GM18520 (cell line): ENCODE measurements at regions not wholly inside any gene's neighbourhood (a gene's known extent, or its start where the extent isn't known, plus 50 kb on each side); places are given as distances from the start of the nearest gene placed in this dataset.
"Not testable (repeated sequence)": the region's sequence is repeated elsewhere in the genome, so short reads cannot be mapped to it uniquely, and the experiment has no call there.

Source experiments
- ATAC-seq: cut with Tn5 transposase; IDR thresholded peaks from one replicate; pipeline ENCODE4 v1.9.1; 2021; ENCODE audit not compliant: unreplicated experiment

GRCh38 chr6:115814907-115815306, 245.8 kb downstream of the FRK start:
- ATAC-seq: no peak

- ATAC-seq: no peak
Observed at GRCh38 chr6:115811541-115811940, 249.2 kb downstream of the FRK start.

GRCh38 chr6:115798229-115798628, 262.5 kb downstream of the FRK start:
- ATAC-seq: no peak

DNA sequence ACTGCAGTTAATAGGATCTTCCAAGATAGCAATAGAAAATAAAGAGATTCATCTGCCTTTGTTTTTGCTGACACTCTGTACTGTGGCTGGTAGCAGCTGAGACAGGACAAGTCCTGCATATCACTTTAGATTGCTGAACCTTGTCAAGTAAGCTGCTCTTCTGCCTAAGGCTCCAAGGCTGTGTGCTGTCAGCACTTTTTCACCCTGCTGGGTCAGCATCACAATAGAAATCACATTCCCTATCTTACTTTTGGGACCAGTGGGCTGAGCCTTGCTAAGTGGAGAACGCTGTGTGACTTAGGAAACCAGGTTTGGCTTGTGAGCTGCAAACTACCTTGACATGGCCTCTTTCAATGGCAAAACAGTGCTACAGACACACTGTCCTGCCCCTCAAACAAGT, 263.9 kb downstream of the FRK start:
- no peak for ATAC-seq

GRCh38 chr6:115796061-115796460, 264.6 kb downstream of the FRK start:
- no peak for ATAC-seq

GRCh38 chr6:115783402-115784061, 277.2 kb downstream of the FRK start:
- no peak for ATAC-seq

GRCh38 chr6:115782612-115783011, 278.1 kb downstream of the FRK start:
- ATAC-seq: no peak

- no peak for ATAC-seq
Observed at GRCh38 chr6:115773741-115774140, 286.9 kb downstream of the FRK start.

GRCh38 chr6:115770851-115771250, 289.8 kb downstream of the FRK start:
- no peak for ATAC-seq

DNA sequence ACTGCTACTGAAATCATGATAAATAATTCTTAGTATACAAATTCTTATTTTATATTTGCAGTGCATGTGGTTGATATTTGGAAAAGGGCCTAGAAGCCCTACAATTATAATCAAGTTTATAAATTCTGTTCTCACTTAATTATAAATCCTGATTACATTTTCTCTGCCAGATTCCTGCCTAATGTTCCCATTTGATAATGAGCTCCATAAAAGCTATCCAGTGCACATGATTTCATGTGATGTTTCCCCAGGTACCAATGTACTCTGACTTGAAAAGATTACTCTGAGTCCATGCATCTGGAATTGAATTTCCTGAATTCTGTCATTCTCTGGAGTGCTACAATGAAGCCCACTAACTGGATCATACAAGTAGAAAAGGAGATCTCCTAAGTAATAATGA, 292.2 kb downstream of the FRK start:
- no peak for ATAC-seq

GRCh38 chr6:115767931-115768330, 292.8 kb downstream of the FRK start:
- ATAC-seq: no peak

DNA sequence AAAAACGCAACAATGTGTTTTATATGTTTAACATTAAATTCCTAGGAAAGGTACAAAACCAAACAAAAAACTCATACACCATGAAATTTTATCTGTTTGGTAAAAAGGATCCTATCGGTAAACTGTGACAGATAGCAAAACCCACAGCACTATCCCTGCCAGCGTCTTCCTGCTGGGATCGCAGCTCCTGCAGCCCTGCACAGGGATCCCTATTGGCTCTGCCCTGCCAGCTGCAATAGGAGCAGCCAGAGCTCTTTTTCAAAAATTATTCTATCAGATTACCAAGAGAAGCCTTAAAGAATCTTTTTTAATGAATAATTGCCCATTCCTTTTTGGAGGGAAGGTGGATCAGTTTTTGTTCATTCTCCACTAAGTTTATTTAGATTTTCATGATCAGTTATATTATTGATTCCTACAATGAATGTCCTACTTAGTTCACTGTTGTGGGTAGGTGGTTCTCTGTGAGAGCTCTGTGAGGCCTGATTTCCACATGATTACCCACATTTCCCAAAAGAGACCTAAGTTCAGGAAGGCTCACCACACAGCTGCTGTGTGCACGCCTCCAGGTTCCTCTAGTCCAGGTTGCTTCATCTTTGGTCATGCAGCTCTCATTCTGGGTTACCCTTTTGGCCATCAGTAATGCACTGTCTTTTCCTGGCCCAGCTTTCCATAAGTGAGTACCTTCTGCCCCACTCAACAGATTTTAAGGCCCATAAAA, 293.8 kb downstream of the FRK start:
- no peak for ATAC-seq

- no peak for ATAC-seq
Observed at GRCh38 chr6:115765966-115766365, 294.7 kb downstream of the FRK start.

DNA sequence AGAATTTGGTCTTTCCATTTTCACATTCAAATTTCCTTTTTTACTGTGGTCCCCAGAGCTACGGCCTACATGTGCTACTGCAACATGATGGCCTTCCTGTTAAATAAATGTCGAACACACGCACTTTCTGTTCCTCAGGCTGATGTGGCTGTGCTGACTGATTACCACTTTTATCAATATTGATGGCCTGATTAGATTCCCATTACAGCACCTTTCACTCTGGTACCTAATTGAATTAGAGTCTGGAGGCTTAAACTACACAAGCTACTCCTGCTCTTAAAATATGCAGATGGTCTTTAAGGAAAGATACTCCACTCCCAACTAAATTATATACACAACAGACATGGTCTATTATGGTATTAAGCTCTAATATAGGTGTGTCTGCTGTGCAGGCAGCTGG, 301.6 kb downstream of the FRK start:
- ATAC-seq: no peak

DNA sequence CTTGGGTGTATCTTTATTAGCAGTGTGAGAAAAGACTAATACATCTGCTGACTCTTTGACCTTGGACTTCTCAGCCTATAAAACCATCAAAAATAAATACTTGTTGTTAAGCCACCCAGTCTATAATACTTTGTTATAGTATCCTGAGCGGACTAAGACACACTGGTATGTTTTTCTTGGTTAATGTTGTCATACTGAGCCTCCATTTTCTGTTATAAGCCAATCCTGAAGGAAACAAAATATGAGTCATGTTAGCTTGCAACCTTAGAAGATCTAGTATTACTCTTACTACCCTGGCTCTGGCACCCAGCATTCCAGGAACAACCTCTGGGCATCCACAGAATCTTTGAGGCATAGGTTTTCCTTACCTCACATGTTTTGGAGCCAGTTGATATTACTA, 307.2 kb downstream of the FRK start:
- ATAC-seq: no peak

DNA sequence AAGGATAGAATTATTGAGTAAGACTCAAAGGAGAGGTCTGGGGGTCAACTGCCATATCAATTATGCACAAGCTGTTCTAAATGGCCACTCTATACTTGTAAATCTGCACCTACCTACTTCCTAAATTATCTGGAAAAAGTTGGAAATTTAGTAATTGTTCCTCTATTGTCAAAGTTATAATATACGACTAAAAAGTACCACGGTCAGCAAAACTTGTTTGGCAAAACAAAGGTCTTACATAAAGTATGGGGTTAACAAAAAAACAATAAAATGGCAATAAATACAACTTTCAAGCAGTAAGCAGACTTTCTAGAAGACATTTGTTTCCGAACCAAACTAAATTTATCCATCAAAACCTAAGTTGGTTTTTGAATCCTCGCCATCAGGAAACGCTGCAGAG, 309.7 kb downstream of the FRK start:
- ATAC-seq: no peak

DNA sequence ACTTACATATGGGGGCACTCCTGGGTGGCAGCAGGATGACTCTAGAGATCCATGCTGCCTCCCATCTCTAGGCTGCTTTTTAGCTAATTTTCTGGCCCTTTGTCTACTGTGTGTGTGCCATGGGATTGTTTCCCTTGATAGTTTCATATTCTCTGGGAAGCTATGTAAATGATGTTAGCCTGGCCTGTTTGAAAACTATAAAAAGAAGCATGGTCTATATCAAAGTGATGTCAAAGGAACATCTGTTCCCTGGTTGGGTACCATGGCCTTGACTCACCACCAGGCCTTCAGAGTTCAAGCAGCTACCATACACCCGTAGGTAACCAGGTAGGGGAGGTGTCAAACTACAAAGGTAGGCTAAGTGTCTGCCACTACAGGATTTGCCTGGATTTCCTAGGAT, 310.4 kb downstream of the FRK start:
- ATAC-seq: no peak

DNA sequence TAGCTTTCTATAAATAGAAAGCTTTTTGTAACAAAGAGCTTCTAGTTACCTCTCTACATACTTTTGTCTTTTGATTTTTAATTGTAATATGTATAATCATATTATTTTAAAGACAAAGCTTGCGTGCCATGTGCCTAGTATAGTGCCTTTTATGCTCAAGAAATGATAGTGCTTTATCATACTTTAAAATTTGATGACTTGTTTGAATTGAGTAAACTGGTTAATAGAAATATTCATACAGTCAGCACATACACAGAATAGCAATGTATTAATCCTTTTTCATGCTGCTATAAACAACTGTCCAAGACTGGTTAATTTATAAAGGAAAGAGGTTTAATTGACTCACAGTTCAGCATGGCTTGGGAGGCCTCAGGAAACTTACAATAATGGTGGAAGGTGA, 313.0 kb downstream of the FRK start:
- no peak for ATAC-seq

- ATAC-seq: not testable (repeated sequence)
Observed at GRCh38 chr6:115746583-115746982, 314.1 kb downstream of the FRK start.

GRCh38 chr6:115740907-115741306, 319.8 kb downstream of the FRK start:
- ATAC-seq: no peak

DNA sequence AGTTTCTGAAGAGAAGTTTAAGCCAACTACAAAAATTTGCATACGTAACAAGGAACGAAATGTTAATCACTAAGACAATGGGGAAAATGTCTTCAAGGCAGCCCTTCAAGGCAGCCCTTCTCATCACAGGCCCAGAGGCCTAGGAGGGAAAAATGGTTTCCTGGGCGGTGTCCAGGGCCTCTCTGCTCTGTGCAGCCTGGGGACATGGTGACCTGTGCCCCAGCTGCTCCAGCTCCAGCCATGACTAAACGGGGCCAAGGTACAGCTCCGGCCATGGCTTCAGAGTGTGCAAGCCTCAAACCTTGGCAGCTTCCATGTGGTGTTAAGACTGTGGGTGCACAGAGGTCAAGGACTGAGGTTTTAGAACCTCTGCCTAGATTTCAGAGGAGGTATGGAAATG, 325.1 kb downstream of the FRK start:
- no peak for ATAC-seq

DNA sequence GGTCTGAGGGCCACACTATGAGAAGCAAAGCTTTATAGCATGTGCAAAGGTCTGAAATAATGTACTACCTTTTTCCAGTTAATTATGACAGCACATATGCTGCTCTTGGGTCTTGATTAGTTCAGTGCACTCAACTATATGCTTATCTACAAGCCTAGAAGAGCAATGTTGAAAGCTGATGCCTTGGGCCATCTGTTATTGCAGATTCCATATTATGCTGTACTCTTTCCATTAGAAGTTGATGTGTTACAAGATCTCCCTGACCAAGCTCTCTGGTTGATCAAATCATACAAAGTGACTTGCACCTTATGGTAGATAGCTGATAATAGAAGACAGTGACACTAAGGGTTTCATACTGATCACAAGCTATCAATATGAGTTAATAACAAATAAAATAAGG, 327.3 kb downstream of the FRK start:
- ATAC-seq: no peak

GRCh38 chr6:115729036-115729435, 331.7 kb downstream of the FRK start:
- no peak for ATAC-seq
